ENCODE measurements at regions not wholly inside any gene's neighbourhood (a gene's known extent, or its start where the extent isn't known, plus 50 kb on each side); places are given as distances from the start of the nearest gene placed in this dataset.
"Not testable (repeated sequence)": the region's sequence is repeated elsewhere in the genome, so short reads cannot be mapped to it uniquely, and the experiment has no call there.

DNA sequence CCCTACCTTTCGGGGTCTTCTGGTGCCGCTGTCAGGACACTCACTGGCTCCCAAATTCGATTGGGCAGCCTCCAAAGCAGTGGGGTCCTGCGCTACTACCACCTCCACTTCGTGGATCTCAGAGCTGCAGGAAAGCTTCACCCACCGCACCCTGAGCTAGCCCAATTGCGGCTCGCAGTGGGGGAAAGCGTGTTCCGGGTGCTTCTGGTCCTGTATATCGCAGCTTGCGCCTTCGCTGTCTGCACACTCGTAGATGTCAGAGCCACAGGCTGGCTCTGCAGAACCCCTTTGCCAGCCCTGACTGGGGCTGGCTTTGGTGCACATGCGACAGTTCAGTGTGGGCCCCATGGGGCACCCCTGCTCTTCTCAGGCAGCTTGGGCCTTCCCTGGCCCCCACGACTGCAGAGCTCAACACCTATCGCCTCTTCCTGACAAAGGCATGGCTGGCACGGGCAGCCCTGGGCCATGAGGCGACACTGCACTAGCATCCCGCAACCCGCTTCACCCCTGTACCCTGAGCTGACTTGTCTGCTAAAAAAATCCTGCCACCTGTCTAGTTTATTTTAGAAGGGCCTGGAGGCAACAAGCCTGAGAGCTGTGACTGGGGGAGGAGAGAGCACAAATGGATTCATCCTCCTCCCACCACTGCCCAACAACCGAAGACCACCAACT is 78.7 kb upstream of the ABI1 start:
- CTCF ChIA-PET, result no interaction called here

DNA sequence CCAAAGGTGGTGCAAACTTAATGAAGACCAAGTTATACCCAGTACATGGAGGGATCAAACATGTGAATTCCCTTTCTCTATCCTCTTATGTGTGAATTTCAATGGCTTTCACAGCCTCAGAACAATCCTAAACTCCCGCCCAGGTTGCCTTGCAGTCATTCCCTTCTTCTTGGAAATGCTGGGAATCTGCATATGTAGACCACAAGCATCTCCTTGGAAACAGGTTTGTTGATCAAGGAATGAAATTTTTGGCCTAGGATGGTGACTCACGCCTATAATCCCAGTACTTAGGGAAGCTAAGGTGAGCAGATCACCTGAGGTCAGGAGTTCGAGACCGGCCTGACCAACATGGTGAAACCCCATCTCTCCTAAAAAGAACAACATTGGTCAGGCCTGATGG is 77.8 kb upstream of the ABI1 start:
- no peak overlapping the region for H3K27ac ChIP-seq

More for the DNA sequence above, 78.7 kb upstream of the ABI1 start:
- POLR2A ChIA-PET (ENCODE audit: low non-redundant PET), result no interaction called here
- TF ChIP-seq CTCF (conservative IDR thresholded peaks at IDR 0.05; ENCODE audit: low read depth), result no peak
- H3K27ac ChIP-seq, result no peak overlapping the region
- no peak for DNase-seq (ENCODE audit: low spot score)

DNA sequence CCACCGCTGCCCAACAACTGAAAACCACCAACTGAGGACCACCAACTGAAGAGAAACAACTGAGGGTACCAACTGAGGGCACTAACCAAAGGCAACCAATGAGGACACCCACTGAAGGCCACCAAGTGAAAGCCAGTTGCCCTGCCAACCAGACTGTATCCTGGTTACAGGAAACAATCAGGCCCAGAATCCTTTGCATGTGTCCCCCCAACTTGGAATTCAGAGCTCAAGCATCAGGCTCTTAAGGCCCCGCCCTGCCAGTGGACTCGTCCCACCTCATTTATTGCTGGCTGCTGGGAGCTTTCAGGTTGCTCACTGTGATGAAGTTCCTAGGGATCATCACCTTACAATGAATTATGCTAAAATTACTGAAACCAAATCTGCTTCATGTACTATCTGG is 76.6 kb upstream of the ABI1 start:
- TF ChIP-seq CTCF (conservative IDR thresholded peaks at IDR 0.05; ENCODE audit: low read depth), result no peak
- ChIA-PET POLR2A (ENCODE audit: low non-redundant PET) (no interaction called here), CTCF (interaction anchor here (0.5 to 0.6 kb wide), 2 partner anchors 62 to 299 kb away, joined by 3 to 8 read pairs; no protein-coding TSS in a partner anchor)
- H3K27ac ChIP-seq, result no peak overlapping the region
- DNase-seq (ENCODE audit: low spot score), result no peak

More for the DNA sequence above, 77.8 kb upstream of the ABI1 start:
- DNase-seq (ENCODE audit: low spot score), result no peak
- no peak for TF ChIP-seq CTCF (conservative IDR thresholded peaks at IDR 0.05; ENCODE audit: low read depth)
- ChIA-PET CTCF (no interaction called here), POLR2A (ENCODE audit: low non-redundant PET) (no interaction called here)

GRCh38 chr10:26934190-26934589 is 73.4 kb upstream of the ABI1 start:
- H3K27ac ChIP-seq; DNase-seq (ENCODE audit: low spot score); POLR2A ChIA-PET (ENCODE audit: low non-redundant PET); CTCF ChIA-PET: not testable (repeated sequence)

GRCh38 chr10:26932576-26932975 is 71.8 kb upstream of the ABI1 start:
- H3K27ac ChIP-seq, result no peak overlapping the region
- ChIA-PET CTCF (no interaction called here), POLR2A (ENCODE audit: low non-redundant PET) (no interaction called here)
- TF ChIP-seq CTCF (conservative IDR thresholded peaks at IDR 0.05; ENCODE audit: low read depth), result no peak
- DNase-seq (ENCODE audit: low spot score), result no peak

DNA sequence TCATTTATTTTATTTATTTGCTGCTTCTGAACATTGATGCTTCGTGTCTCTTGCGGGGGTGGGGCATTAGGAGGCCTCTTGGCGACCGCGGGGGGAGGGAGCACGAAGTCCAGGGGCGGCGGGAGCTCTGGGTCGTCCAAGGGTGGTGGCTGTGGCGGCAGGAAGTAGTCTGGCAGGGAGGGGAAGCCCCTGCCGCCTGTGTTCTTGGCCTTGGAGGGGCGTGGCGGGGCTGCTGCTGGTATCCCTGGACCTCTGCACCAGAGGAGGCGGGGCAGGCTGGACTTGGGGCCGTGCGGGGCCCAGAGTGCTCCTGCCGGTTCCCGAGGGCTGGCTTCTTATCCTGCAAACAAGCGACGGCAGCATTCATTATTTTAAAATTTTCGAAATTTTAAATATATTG is 70.5 kb upstream of the ABI1 start:
- no peak for TF ChIP-seq CTCF (conservative IDR thresholded peaks at IDR 0.05; ENCODE audit: low read depth)
- no peak overlapping the region for H3K27ac ChIP-seq
- ChIA-PET CTCF (no interaction called here), POLR2A (ENCODE audit: low non-redundant PET) (no interaction called here)
- DNase-seq (ENCODE audit: low spot score), result no peak

GRCh38 chr10:26922824-26923223 is 62.1 kb upstream of the ABI1 start:
- POLR2A ChIA-PET (ENCODE audit: low non-redundant PET); DNase-seq (ENCODE audit: low spot score); H3K27ac ChIP-seq; CTCF ChIA-PET: not testable (repeated sequence)

- POLR2A ChIA-PET (ENCODE audit: low non-redundant PET), result interaction anchor here (0.5 kb wide), 1 partner anchor 105 kb away, joined by 4 read pairs; no protein-coding TSS in a partner anchor
- H3K27ac ChIP-seq; DNase-seq (ENCODE audit: low spot score); CTCF ChIA-PET: not testable (repeated sequence)
These were observed 58.5 kb upstream of the ABI1 start for GRCh38 chr10:26919156-26919860.
